Astrocyte (in vitro differentiated cells and primary cell): ENCODE measurements at regions not wholly inside any gene's neighbourhood (a gene's known extent, or its start where the extent isn't known, plus 50 kb on each side); places are given as distances from the start of the nearest gene placed in this dataset.

ENCODE experiments used
- DNase-seq: peaks from one replicate; pipeline ENCODE4 v3.0.0-alpha.2; 2010; ENCODE audit warnings: low read depth
- FAIRE-seq: peaks from 2 replicates; lab custom pipeline; 2011; peaks lifted over from hg19 to GRCh38; lab: Jason Lieb, UNC
- H2AFZ ChIP-seq: 2 replicates; pipeline ENCODE4 v1.6.0; 2012; ENCODE audit warnings: low read depth, low read length, inconsistent platforms
- H3K27ac ChIP-seq: 2 replicates; pipeline ENCODE4 v1.5.1; 2011; ENCODE audit warnings: low read depth, low read length, inconsistent platforms
- H3K27me3 ChIP-seq: 2 replicates; pipeline ENCODE4 v1.6.0; 2011; ENCODE audit warnings: low read length, inconsistent platforms; ENCODE audit not compliant: insufficient read depth
- H3K36me3 ChIP-seq: 2 replicates; pipeline ENCODE4 v1.5.1; 2011; ENCODE audit warnings: low read length, inconsistent platforms; ENCODE audit not compliant: insufficient read depth
- H3K4me1 ChIP-seq: 2 replicates; pipeline ENCODE4 v1.5.1; 2011; ENCODE audit warnings: low read length, inconsistent platforms; ENCODE audit not compliant: insufficient read depth
- H3K4me2 ChIP-seq: 2 replicates; pipeline ENCODE4 v1.6.0; 2012; ENCODE audit warnings: low read length, inconsistent platforms
- H3K4me3 ChIP-seq: 2 replicates; pipeline ENCODE4 v1.5.1; 2011; ENCODE audit warnings: low read depth, mild to moderate bottlenecking, low read length, inconsistent platforms; ENCODE audit not compliant: insufficient read depth
- H3K79me2 ChIP-seq: 2 replicates; pipeline ENCODE4 v1.6.0; 2012; ENCODE audit warnings: mild to moderate bottlenecking, low read length, inconsistent platforms; ENCODE audit not compliant: insufficient read depth
- H3K9ac ChIP-seq: 2 replicates; pipeline ENCODE4 v1.6.0; 2012; ENCODE audit warnings: mild to moderate bottlenecking, low read length, inconsistent platforms
- H3K9me3 ChIP-seq: 2 replicates; pipeline ENCODE4 v1.5.1; 2012; ENCODE audit warnings: low read depth, mild to moderate bottlenecking, low read length, inconsistent platforms; ENCODE audit not compliant: insufficient read depth
- H4K20me1 ChIP-seq: 2 replicates; pipeline ENCODE4 v1.6.0; 2012; ENCODE audit warnings: low read length, inconsistent platforms; ENCODE audit not compliant: insufficient read depth
- H3K27ac Mint-ChIP-seq: one replicate; pipeline ENCODE4 v1.8.0; 2021; ENCODE audit warnings: mild to moderate bottlenecking, mixed read lengths; ENCODE audit not compliant: unreplicated experiment
- H3K27me3 Mint-ChIP-seq: one replicate; pipeline ENCODE4 v1.8.0; 2021; ENCODE audit warnings: low read depth, mixed read lengths; ENCODE audit not compliant: unreplicated experiment
- H3K36me3 Mint-ChIP-seq: one replicate; pipeline ENCODE4 v1.8.0; 2021; ENCODE audit warnings: low read depth, mixed read lengths; ENCODE audit not compliant: unreplicated experiment
- H3K4me1 Mint-ChIP-seq: one replicate; pipeline ENCODE4 v1.8.0; 2021; ENCODE audit warnings: low read depth, mixed read lengths; ENCODE audit not compliant: unreplicated experiment
- H3K4me3 Mint-ChIP-seq: one replicate; pipeline ENCODE4 v1.8.0; 2021; ENCODE audit warnings: mild to moderate bottlenecking, moderate library complexity, mixed read lengths; ENCODE audit not compliant: unreplicated experiment
- H3K9me3 Mint-ChIP-seq: one replicate; pipeline ENCODE4 v1.8.0; 2021; ENCODE audit warnings: mild to moderate bottlenecking, mixed read lengths; ENCODE audit not compliant: unreplicated experiment
- CTCF ChIP-seq: IDR thresholded peaks from 2 replicates; pipeline ENCODE4 v1.5.1; 2011; ENCODE audit warnings: low read depth, mild to moderate bottlenecking, inconsistent platforms, low read length, moderate library complexity; ENCODE audit not compliant: insufficient read depth
- EZH2 ChIP-seq: IDR thresholded peaks from 2 replicates; pipeline ENCODE4 v1.6.1; 2012; ENCODE audit warnings: mild to moderate bottlenecking, low read length, inconsistent platforms; ENCODE audit not compliant: insufficient read depth

DNA sequence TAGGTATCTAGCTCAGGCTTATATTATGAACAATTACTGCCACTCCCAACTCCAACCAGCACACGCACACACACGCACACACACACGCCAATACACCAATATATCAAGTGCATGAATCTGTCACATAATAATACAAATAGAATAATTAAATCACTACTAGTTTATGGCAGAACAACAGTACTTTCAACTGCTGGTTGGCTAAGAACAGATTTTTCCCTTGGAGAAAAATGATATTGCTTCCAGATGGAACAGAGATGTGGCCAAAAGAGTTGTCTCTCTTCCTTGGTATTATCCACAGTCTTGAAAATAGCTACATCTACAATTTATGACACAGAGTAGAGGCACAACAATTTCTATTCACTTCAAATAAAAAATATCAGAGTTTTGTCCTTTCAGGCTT is 538.3 kb upstream of the FAT3 start:
- Histone ChIP-seq H3K27ac (no peak overlapping the region), H3K27me3 (no peaks in the 10 kb centered on the region), H2AFZ (no peak overlapping the region), H3K4me2 (no peak overlapping the region), H4K20me1 (no peaks in the 10 kb centered on the region), H3K4me3 (no peak overlapping the region), H3K79me2 (no peaks in the 10 kb centered on the region), H3K4me1 (no peaks in the 10 kb centered on the region), H3K36me3 (no peaks in the 10 kb centered on the region), H3K9ac (no peak overlapping the region), H3K9me3 (no peaks in the 10 kb centered on the region)
- no peak for FAIRE-seq
- no peak overlapping the region for H3K4me3 Mint-ChIP-seq
- H3K9me3 Mint-ChIP-seq = no peaks in the 10 kb centered on the region
- no peaks in the 10 kb centered on the region for H3K4me1 Mint-ChIP-seq
- no peak overlapping the region for H3K27ac Mint-ChIP-seq
- no peak for DNase-seq
- H3K27me3 Mint-ChIP-seq = no peaks in the 10 kb centered on the region
- H3K36me3 Mint-ChIP-seq = no peaks in the 10 kb centered on the region
- no peak for TF ChIP-seq EZH2
- TF ChIP-seq CTCF = no peak

DNA sequence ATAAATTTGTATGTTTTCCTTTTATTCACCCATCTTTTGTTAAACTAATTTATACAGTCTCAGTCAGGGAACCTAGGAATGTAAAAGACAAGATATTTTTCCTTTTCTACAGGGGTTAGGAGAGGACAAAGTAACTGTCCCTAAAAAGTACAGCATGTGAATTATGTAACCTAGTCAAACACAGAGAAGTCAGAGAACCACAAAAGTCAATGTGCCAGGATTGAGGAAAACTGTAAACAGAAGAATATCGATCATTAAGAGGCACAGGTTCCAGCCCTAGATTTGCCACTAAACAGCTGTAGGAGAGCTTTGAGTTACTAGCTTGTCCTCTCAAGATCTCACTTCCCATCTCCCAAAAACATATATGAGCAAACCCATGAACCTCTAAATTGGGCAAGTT is 550.9 kb upstream of the FAT3 start:
- Mint-ChIP-seq H3K27me3 (no peaks in the 10 kb centered on the region), H3K36me3 (no peaks in the 10 kb centered on the region), H3K9me3 (no peaks in the 10 kb centered on the region), H3K27ac (no peak overlapping the region), H3K4me3 (no peak overlapping the region), H3K4me1 (no peaks in the 10 kb centered on the region)
- Histone ChIP-seq H3K4me3 (no peak overlapping the region), H3K79me2 (no peaks in the 10 kb centered on the region), H3K36me3 (no peaks in the 10 kb centered on the region), H2AFZ (no peak overlapping the region), H3K4me1 (no peaks in the 10 kb centered on the region), H3K4me2 (no peak overlapping the region), H3K9ac (no peak overlapping the region), H4K20me1 (no peaks in the 10 kb centered on the region), H3K27me3 (no peaks in the 10 kb centered on the region), H3K9me3 (peaks cover 3% of the 10 kb centered on the region), H3K27ac (no peak overlapping the region)
- DNase-seq = no peak
- TF ChIP-seq EZH2 = no peak
- no peak for FAIRE-seq

GRCh38 chr11:91664521-91664920 is 560.1 kb upstream of the FAT3 start:
- H3K27me3 ChIP-seq = no peaks in the 10 kb centered on the region
- no peaks in the 10 kb centered on the region for H3K79me2 ChIP-seq
- FAIRE-seq (no peak), DNase-seq (no peak)
- Mint-ChIP-seq H3K27ac (peak overlapping the region; percentile 63), H3K9me3 (peaks cover 2% of the 10 kb centered on the region), H3K4me1 (peaks cover 6% of the 10 kb centered on the region), H3K27me3 (no peaks in the 10 kb centered on the region), H3K36me3 (no peaks in the 10 kb centered on the region), H3K4me3 (no peak overlapping the region)
- TF ChIP-seq EZH2 (no peak), CTCF (no peak)
- no peak overlapping the region for H3K4me3 ChIP-seq
- no peaks in the 10 kb centered on the region for H3K36me3 ChIP-seq
- H4K20me1 ChIP-seq = no peaks in the 10 kb centered on the region
- H2AFZ ChIP-seq = no peak overlapping the region
- no peaks in the 10 kb centered on the region for H3K9me3 ChIP-seq
- H3K4me1 ChIP-seq = peaks cover 3% of the 10 kb centered on the region
- H3K4me2 ChIP-seq = no peak overlapping the region
- H3K27ac ChIP-seq = no peak overlapping the region
- H3K9ac ChIP-seq = no peak overlapping the region
